Transverse colon (tissue), 4 donors: ENCODE measurements at regions not wholly inside any gene's neighbourhood (a gene's known extent, or its start where the extent isn't known, plus 50 kb on each side); places are given as distances from the start of the nearest gene placed in this dataset.

ENCODE experiments used
- DNase-seq: peaks from one replicate; pipeline ENCODE4 v3.0.0-alpha.2; 2019
- H3K27ac ChIP-seq, 4 donors: fragments of 200-600 bp; sonication (generic); 2 replicates each; pipeline ENCODE4 v1.5.1; 2016 to 2018; ENCODE audit warnings: inconsistent platforms in 4 of 4
- H3K27me3 ChIP-seq: fragments of 200-600 bp; sonication (generic); 2 replicates; pipeline ENCODE4 v1.5.1; 2017; ENCODE audit warnings: inconsistent platforms
- H3K36me3 ChIP-seq, 4 donors: fragments of 200-600 bp; sonication (generic); 2 replicates each; pipeline ENCODE4 v1.5.1; 2017 to 2019; ENCODE audit warnings: inconsistent platforms in 4 of 4
- H3K4me1 ChIP-seq, 4 donors: fragments of 200-600 bp; sonication (generic); 2 replicates each; pipeline ENCODE4 v1.5.1; 2017 to 2020; ENCODE audit warnings: inconsistent platforms in 4 of 4
- H3K4me3 ChIP-seq, 4 donors: fragments of 200-600 bp; sonication (generic); 1 replicate in 1 of 4; 2 replicates in 3 of 4; pipeline versions ENCODE4 v1.5.1 to v1.6.1; 2017 to 2019; ENCODE audit warnings: inconsistent platforms in 4 of 4
- H3K9me3 ChIP-seq, 2 donors: fragments of 200-600 bp; sonication (generic); 2 replicates each; pipeline ENCODE4 v1.5.1; 2017 to 2019; ENCODE audit warnings: inconsistent platforms in 2 of 2
- CTCF ChIP-seq, 5 experiments: fragments of 200-600 bp in 3 of 5; fragments of 450-650 bp in 2 of 5; sonication (generic) in 3 of 5; IDR thresholded peaks; 1 replicate in 2 of 5; 2 replicates in 3 of 5; pipeline ENCODE4 v1.5.1; 2016 to 2017; ENCODE audit warnings: antibody characterized with exemption in 5 of 5, inconsistent platforms in 3 of 5, mild to moderate bottlenecking in 2 of 5, moderate library complexity in 1 of 5
- EP300 ChIP-seq: sonication (generic); formaldehyde crosslinking; IDR thresholded peaks from one replicate; pipeline ENCODE4 v1.6.1; 2017; ENCODE audit warnings: antibody characterized with exemption, low read depth
- POLR2A ChIP-seq: fragments of 450-650 bp; IDR thresholded peaks from one replicate; pipeline ENCODE4 v1.6.1; 2016; ENCODE audit warnings: antibody characterized with exemption, mild to moderate bottlenecking, moderate library complexity
- POLR2AphosphoS5 ChIP-seq, 3 donors: sonication (generic); formaldehyde crosslinking; IDR thresholded peaks; one replicate each; pipeline ENCODE4 v1.6.1; 2016; ENCODE audit warnings: antibody characterized with exemption in 3 of 3
- WGBS, 2 donors: methylation state at CpG; one replicate each; pipeline ENCODE4 v1.1.5; 2018; ENCODE audit warnings: low coverage in 1 of 2; 5-methylcytosine and 5-hydroxymethylcytosine counted together
- in situ Hi-C, 4 donors: fragments of 200-750 bp; cut with MboI; loops; one replicate each; pipeline versions ENCODE4 v1.15.0 to v1.15.1; 2017; ENCODE audit warnings: low sequenced_read_pairs in 3 of 4, low pct_ligation_motif_present in 1 of 4, low pct_unique_long_range_greater_than_20kb in 1 of 4
- intact Hi-C: fragments of 100-400 bp; cut with DNase I; formaldehyde crosslinking; loops from one replicate; pipeline ENCODE4 v1.15.1; 2023; ENCODE audit warnings: low total_unique reads

DNA sequence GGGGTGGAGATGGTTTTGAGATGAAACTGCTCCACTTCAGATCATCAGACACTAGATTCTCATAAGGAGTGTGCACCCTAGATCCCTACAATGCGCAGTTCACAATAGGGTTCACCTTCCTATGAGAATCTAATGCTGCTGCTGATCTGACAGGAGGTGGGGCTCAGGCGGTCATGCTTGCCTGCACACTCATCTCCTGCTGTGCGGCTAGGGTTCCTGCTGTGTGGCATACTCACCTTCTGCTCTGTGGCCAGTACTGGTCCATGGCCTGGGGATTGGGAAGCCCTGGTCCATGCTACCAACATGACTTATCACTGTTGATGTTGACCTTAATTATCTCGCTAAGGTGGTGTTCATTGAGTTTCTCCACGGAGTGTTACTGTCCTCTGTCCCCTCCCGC is 144.5 kb downstream of the NAV1 start:
- DNase-seq: no peak
- intact Hi-C loops (no loop called here), in situ Hi-C loops (no loop called here)
- Histone ChIP-seq H3K36me3 (no peaks in the 10 kb centered on the region), H3K27me3 (no peaks in the 10 kb centered on the region), H3K27ac (no peak overlapping the region), H3K9me3 (no peaks in the 10 kb centered on the region), H3K4me3 (no peak overlapping the region), H3K4me1 (peaks cover 0 to 19% (median 10%) of the 10 kb centered on the region in 4 donors)
- 97 to 98% methylated on average over 4 to 5 of the region's 6 CpGs for WGBS, 2 donors
- TF ChIP-seq POLR2A: no peak
- no peak for TF ChIP-seq CTCF (IDR thresholded peaks at IDR 0.05)
- no peak for TF ChIP-seq POLR2AphosphoS5 (IDR thresholded peaks at IDR 0.05)
- TF ChIP-seq EP300: no peak

DNA sequence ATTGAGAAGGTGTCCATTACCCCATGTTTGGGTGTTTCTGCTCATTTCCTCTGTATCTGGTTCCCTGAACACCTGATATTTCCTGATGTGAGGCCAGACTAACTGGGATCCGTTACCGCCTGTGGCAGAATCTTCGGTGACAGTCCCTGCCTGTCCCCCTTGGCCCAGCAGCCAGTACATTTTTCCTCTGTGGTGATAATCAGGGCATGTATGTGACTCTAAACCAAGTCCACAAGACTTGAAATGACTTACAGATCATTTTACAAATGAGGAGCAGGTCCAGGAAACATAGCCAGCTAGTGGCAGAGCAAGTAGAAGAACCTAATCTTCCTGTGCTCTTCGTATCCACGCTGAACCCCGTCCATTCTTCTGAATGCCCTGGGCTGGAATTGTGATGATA is 143.5 kb upstream of the IPO9 start:
- H3K36me3 ChIP-seq: no peaks in the 10 kb centered on the region
- intact Hi-C loops: no loop called here
- 78 to 100% methylated on average over 2 to 6 of the region's 6 CpGs for WGBS, 2 donors
- H3K4me1 ChIP-seq: peaks cover 0 to 19% (median 10%) of the 10 kb centered on the region in 4 donors
- H3K4me3 ChIP-seq: no peak overlapping the region
- no peaks in the 10 kb centered on the region for H3K9me3 ChIP-seq
- TF ChIP-seq CTCF (IDR thresholded peaks at IDR 0.05) (no peak), EP300 (no peak), POLR2A (no peak), POLR2AphosphoS5 (IDR thresholded peaks at IDR 0.05) (no peak)
- H3K27me3 ChIP-seq: no peaks in the 10 kb centered on the region
- DNase-seq: no peak
- no peak overlapping the region for H3K27ac ChIP-seq
- in situ Hi-C loops: no loop called here

- 20 to 39% methylated on average over 3 to 5 of the region's 5 CpGs for WGBS, 2 donors
- peak overlapping the region; percentile 58 to 73 (median 62) for H3K27ac ChIP-seq
Observed at GRCh38 chr1:201686714-201687455, 142.1 kb upstream of the IPO9 start.

GRCh38 chr1:201688514-201688913 is 140.4 kb upstream of the IPO9 start:
- WGBS, 2 donors: 90% methylated on average over 9 of the region's 9 CpGs
- DNase-seq: no peak
- intact Hi-C loops: no loop called here

More at GRCh38 chr1:201686714-201687455, 142.1 kb upstream of the IPO9 start:
- no peaks in the 10 kb centered on the region for H3K36me3 ChIP-seq
- no peaks in the 10 kb centered on the region for H3K9me3 ChIP-seq
- H3K27me3 ChIP-seq: no peaks in the 10 kb centered on the region
- no peak overlapping the region for H3K4me3 ChIP-seq
- peak; percentile 51 for DNase-seq
- intact Hi-C loops (no loop called here), in situ Hi-C loops (no loop called here)
- peak in 2 of 3 donors; percentile 13 to 14 for TF ChIP-seq POLR2AphosphoS5 (IDR thresholded peaks at IDR 0.05)
- TF ChIP-seq CTCF (IDR thresholded peaks at IDR 0.05): no peak
- H3K4me1 ChIP-seq: peaks cover 0 to 19% (median 10%) of the 10 kb centered on the region in 4 donors

More at GRCh38 chr1:201688514-201688913, 140.4 kb upstream of the IPO9 start:
- TF ChIP-seq EP300: no peak
- TF ChIP-seq POLR2AphosphoS5 (IDR thresholded peaks at IDR 0.05): no peak
- no peak for TF ChIP-seq POLR2A
- TF ChIP-seq CTCF (IDR thresholded peaks at IDR 0.05): no peak
- no peak overlapping the region for H3K27ac ChIP-seq
- peaks cover 4 to 35% (median 22%) of the 10 kb centered on the region in 4 donors for H3K4me1 ChIP-seq
- no peak overlapping the region for H3K4me3 ChIP-seq
- in situ Hi-C loops: no loop called here
- no peaks in the 10 kb centered on the region for H3K36me3 ChIP-seq
- H3K27me3 ChIP-seq: no peaks in the 10 kb centered on the region
- no peaks in the 10 kb centered on the region for H3K9me3 ChIP-seq
